Thyroid gland (tissue), 4 donors: ENCODE measurements at regions not wholly inside any gene's neighbourhood (a gene's known extent, or its start where the extent isn't known, plus 50 kb on each side); places are given as distances from the start of the nearest gene placed in this dataset.

Source experiments
- DNase-seq, 2 donors: peaks; one replicate each; pipeline ENCODE4 v3.0.0-alpha.2; 2019
- H3K27ac ChIP-seq, 3 donors: fragments of 200-600 bp; sonication (generic); 1 replicate in 2 of 3; 2 replicates in 1 of 3; pipeline ENCODE4 v1.5.1; 2016 to 2019; ENCODE audit warnings: mild to moderate bottlenecking in 1 of 3, moderate library complexity in 1 of 3
- H3K27me3 ChIP-seq: fragments of 200-600 bp; sonication (generic); one replicate; pipeline ENCODE4 v1.5.1; 2019
- H3K36me3 ChIP-seq, 2 donors: fragments of 200-600 bp; sonication (generic); one replicate each; pipeline ENCODE4 v1.5.1; 2016 to 2019
- H3K4me1 ChIP-seq, 2 donors: fragments of 200-600 bp; sonication (generic); one replicate each; pipeline ENCODE4 v1.5.1; 2017 to 2019
- H3K4me3 ChIP-seq, 3 donors: fragments of 200-600 bp; sonication (generic); replicated peaks in 1 of 3; 1 replicate in 2 of 3; 2 replicates in 1 of 3; pipeline ENCODE4 v1.5.1; 2016; ENCODE audit warnings: mild to moderate bottlenecking in 1 of 3
- H3K9me3 ChIP-seq: fragments of 200-600 bp; sonication (generic); one replicate; pipeline ENCODE4 v1.5.1; 2017
- POLR2A ChIP-seq, 2 donors: fragments of 450-650 bp; IDR thresholded peaks; one replicate each; pipeline ENCODE4 v1.6.1; 2017; ENCODE audit warnings: antibody characterized with exemption in 2 of 2, mild to moderate bottlenecking in 2 of 2, moderate library complexity in 1 of 2
- WGBS, 2 donors: methylation state at CpG; one replicate each; pipeline ENCODE4 v1.1.5; 2017; 5-methylcytosine and 5-hydroxymethylcytosine counted together
- intact Hi-C: fragments of 100-400 bp; cut with DNase I; formaldehyde crosslinking; loops from one replicate; pipeline ENCODE4 v1.15.1; 2023
- TF ChIP-seq, protein P1 (sequence below), 6 experiments: fragments of 200-600 bp in 3 of 6; fragments of 450-650 bp in 3 of 6; sonication (generic) in 3 of 6; IDR thresholded peaks; one replicate each; pipeline ENCODE4 v1.5.1; 2016 to 2019; ENCODE audit warnings: antibody characterized with exemption in 6 of 6, mild to moderate bottlenecking in 2 of 6, inconsistent platforms in 1 of 6, moderate library complexity in 1 of 6

- 49 to 72% methylated on average over 3 of the region's 3 CpGs for WGBS, 2 donors
- Histone ChIP-seq H3K36me3 (no peaks in the 10 kb centered on the region), H3K4me1 (peaks cover 0 to 4% of the 10 kb centered on the region in 2 donors), H3K27me3 (no peaks in the 10 kb centered on the region), H3K4me3 (no peak overlapping the region), H3K9me3 (no peaks in the 10 kb centered on the region), H3K27ac (no peak overlapping the region)
- peak; percentile 1 to 14 for DNase-seq
- intact Hi-C loops: no loop called here
- TF ChIP-seq POLR2A (IDR thresholded peaks at IDR 0.05): no peak
These were observed 388.9 kb downstream of the SPRY1 start for GRCh38 chr4:123785538-123785937.

DNA sequence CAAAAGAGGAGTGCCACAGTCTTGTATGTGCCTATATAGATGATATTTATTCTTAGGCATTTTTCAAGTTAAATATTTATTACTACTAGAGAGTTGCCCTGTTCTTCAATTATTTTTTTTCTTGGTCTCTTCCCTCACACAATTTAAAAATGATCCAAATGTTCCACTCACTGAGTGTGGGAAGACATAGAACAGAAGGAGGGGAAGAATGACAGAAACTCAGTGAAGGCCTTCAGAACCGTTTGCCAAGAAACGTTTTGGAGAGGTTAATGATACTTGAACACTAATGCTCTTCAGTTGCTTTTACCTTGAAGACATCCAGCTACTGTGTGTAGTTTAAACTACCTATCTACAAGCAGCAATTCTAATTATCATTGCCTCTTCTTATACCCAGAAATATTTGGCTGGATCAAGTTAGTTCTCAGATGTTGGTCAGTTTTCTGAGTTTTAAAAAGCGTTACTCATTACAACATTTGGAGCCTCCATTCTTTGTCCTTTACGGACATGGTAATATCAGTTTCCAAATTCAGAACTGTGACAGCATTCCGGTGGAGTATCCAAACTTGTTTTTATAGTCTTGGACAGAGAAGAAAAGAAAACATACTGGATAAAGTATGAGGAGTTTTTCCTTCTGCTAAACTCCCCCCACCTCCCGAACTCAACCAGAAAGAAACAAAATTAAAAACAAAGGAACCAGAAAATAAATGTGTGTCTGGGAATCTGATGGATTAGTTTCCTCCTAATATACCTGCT lies 389.7 kb downstream of the SPRY1 start:
- H3K4me3 ChIP-seq: no peak overlapping the region
- no peak for DNase-seq
- H3K9me3 ChIP-seq: no peaks in the 10 kb centered on the region
- intact Hi-C loops: no loop called here
- no peaks in the 10 kb centered on the region for H3K36me3 ChIP-seq
- peaks cover 0 to 4% of the 10 kb centered on the region in 2 donors for H3K4me1 ChIP-seq
- H3K27me3 ChIP-seq: no peaks in the 10 kb centered on the region
- peak overlapping the region in 1 of 3 donors; percentile 8 for H3K27ac ChIP-seq
- TF ChIP-seq POLR2A (IDR thresholded peaks at IDR 0.05): no peak
- TF ChIP-seq, protein P1, sequence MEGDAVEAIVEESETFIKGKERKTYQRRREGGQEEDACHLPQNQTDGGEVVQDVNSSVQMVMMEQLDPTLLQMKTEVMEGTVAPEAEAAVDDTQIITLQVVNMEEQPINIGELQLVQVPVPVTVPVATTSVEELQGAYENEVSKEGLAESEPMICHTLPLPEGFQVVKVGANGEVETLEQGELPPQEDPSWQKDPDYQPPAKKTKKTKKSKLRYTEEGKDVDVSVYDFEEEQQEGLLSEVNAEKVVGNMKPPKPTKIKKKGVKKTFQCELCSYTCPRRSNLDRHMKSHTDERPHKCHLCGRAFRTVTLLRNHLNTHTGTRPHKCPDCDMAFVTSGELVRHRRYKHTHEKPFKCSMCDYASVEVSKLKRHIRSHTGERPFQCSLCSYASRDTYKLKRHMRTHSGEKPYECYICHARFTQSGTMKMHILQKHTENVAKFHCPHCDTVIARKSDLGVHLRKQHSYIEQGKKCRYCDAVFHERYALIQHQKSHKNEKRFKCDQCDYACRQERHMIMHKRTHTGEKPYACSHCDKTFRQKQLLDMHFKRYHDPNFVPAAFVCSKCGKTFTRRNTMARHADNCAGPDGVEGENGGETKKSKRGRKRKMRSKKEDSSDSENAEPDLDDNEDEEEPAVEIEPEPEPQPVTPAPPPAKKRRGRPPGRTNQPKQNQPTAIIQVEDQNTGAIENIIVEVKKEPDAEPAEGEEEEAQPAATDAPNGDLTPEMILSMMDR (IDR thresholded peaks at IDR 0.05): no peak
- 30 to 31% methylated on average over 6 of the region's 6 CpGs for whole genome bisulfite sequencing, 2 donors

DNA sequence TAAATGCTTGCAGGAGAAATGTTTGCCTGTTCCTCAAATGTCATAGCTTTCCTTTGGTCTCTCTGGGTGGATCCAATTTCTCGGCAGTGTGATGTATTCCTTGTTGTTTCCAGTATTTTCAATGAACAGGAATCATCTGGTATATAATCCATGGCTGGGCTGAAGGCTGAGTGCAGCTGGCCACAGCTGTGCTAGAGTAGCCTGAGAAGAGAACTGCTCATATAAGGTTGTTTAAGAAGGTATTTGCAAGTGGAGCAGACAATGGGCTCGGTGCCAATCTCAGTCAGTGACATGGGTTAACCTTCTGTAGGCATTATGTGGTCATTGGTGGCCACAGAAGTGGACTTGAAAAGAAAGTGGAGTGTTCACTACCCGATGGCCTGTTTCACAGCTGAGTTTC lies 390.3 kb downstream of the SPRY1 start:
- H3K4me3 ChIP-seq: no peak overlapping the region
- peak overlapping the region in 1 of 3 donors; percentile 8 for H3K27ac ChIP-seq
- H3K9me3 ChIP-seq: no peaks in the 10 kb centered on the region
- H3K27me3 ChIP-seq: no peaks in the 10 kb centered on the region
- intact Hi-C loops: no loop called here
- WGBS, 2 donors: 35 to 46% methylated on average over 3 of the region's 3 CpGs
- DNase-seq: peak; percentile 19 to 26
- no peaks in the 10 kb centered on the region for H3K36me3 ChIP-seq
- TF ChIP-seq, protein P1 (IDR thresholded peaks at IDR 0.05): no peak
- no peak for TF ChIP-seq POLR2A (IDR thresholded peaks at IDR 0.05)
- peaks cover 0 to 4% of the 10 kb centered on the region in 2 donors for H3K4me1 ChIP-seq

GRCh38 chr4:123787512-123788080 lies 391.0 kb downstream of the SPRY1 start:
- Histone ChIP-seq H3K9me3 (no peaks in the 10 kb centered on the region), H3K27ac (no peak overlapping the region), H3K4me1 (peaks cover 0 to 4% of the 10 kb centered on the region in 2 donors), H3K27me3 (no peaks in the 10 kb centered on the region), H3K4me3 (no peak overlapping the region), H3K36me3 (no peaks in the 10 kb centered on the region)
- DNase-seq: no peak
- TF ChIP-seq, protein P1 (IDR thresholded peaks at IDR 0.05): no peak
- 96 to 97% methylated on average over 4 of the region's 4 CpGs for WGBS, 2 donors
- intact Hi-C loops: no loop called here

DNA sequence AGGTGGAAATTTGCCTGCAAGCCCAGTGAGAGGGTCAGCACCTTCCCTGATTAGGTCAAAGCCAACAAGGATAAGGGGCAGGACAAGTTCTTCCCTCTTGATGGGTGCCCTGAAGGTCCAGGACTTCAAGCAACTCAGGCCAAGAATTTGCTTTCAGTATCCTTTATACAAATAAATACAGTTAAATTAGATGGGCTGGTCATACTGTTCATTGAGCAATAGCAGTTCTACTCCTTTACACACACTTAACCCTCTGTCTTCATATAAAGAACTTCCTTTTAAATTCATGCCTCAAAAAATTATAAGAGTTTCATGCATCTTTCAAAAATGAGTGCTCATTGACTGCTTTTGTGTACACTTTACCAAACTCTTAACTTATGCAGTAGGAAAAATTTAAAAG lies 392.0 kb downstream of the SPRY1 start:
- DNase-seq: no peak
- H3K4me3 ChIP-seq: no peak overlapping the region
- H3K4me1 ChIP-seq: peaks cover 0 to 4% of the 10 kb centered on the region in 2 donors
- intact Hi-C loops: no loop called here
- no peaks in the 10 kb centered on the region for H3K9me3 ChIP-seq
- no peaks in the 10 kb centered on the region for H3K27me3 ChIP-seq
- no peak overlapping the region for H3K27ac ChIP-seq
- H3K36me3 ChIP-seq: no peaks in the 10 kb centered on the region
- TF ChIP-seq, protein P1 (IDR thresholded peaks at IDR 0.05): no peak
- no peak for TF ChIP-seq POLR2A (IDR thresholded peaks at IDR 0.05)
